Neural progenitor cell (in vitro differentiated cells): ENCODE measurements at regions not wholly inside any gene's neighbourhood (a gene's known extent, or its start where the extent isn't known, plus 50 kb on each side); places are given as distances from the start of the nearest gene placed in this dataset.

Experiments used
- CTCF ChIP-seq: fragments of 200-600 bp; sonication (generic); IDR thresholded peaks from 2 replicates; pipeline ENCODE4 v1.5.1; 2017; ENCODE audit warnings: antibody characterized with exemption, mild to moderate bottlenecking
- EZH2 ChIP-seq: fragments of 200-600 bp; sonication (generic); IDR thresholded peaks from 2 replicates; pipeline ENCODE4 v1.6.1; 2017; ENCODE audit warnings: antibody characterized with exemption, mild to moderate bottlenecking, moderate library complexity
- EZH2phosphoT487 ChIP-seq: fragments of 200-600 bp; sonication (generic); IDR thresholded peaks from 2 replicates; pipeline ENCODE4 v1.6.1; 2017; ENCODE audit warnings: antibody characterized with exemption

GRCh38 chr3:118637846-118638245 is 396.8 kb downstream of the IGSF11 start:
- TF ChIP-seq CTCF (no peak), EZH2 (no peak), EZH2phosphoT487 (no peak)
